ENCODE measurements at regions not wholly inside any gene's neighbourhood (a gene's known extent, or its start where the extent isn't known, plus 50 kb on each side); places are given as distances from the start of the nearest gene placed in this dataset.

- Mint-ChIP-seq H3K4me3 (no peak overlapping the region), H3K27ac (ENCODE audit: unreplicated experiment) (no peak overlapping the region), H3K9me3 (no peaks in the 10 kb centered on the region), H3K4me1 (no peaks in the 10 kb centered on the region), H3K36me3 (ENCODE audit: low read depth) (no peaks in the 10 kb centered on the region), H3K27me3 (ENCODE audit: low read depth) (no peaks in the 10 kb centered on the region)
- DNase-seq (ENCODE audit: low read depth, low spot score) = no peak
- no peak for TF ChIP-seq CTCF (conservative IDR thresholded peaks at IDR 0.05)
Measured at GRCh38 chr10:107800061-107800460, 635.6 kb upstream of the SORCS1 start.

- Mint-ChIP-seq H3K4me3 (no peak overlapping the region), H3K27me3 (ENCODE audit: low read depth) (no peaks in the 10 kb centered on the region), H3K36me3 (ENCODE audit: low read depth) (no peaks in the 10 kb centered on the region), H3K9me3 (peaks cover 14% of the 10 kb centered on the region), H3K4me1 (no peaks in the 10 kb centered on the region), H3K27ac (ENCODE audit: unreplicated experiment) (no peak overlapping the region)
- no peak for TF ChIP-seq CTCF (conservative IDR thresholded peaks at IDR 0.05)
- DNase-seq (ENCODE audit: low read depth, low spot score) = no peak
Measured at GRCh38 chr10:107790271-107790670, 625.8 kb upstream of the SORCS1 start.

DNA sequence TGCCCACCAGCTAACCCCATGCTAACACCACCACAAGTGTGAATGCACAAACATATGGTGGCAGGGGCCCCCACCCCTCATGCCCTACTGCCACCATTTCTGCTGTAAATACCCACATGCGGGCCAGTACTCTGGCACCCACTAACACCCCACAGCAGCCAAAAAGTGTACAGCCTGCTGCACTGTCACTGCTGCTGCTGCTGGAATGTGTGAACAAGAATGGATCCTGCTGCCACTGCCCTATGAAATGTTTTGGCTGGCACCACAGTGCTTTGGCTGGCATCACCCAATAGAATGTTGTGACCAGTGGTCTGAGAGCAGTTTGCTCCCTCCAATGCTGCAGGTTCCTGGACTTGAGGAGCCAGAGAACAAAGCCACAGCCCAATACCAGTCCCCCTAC is 606.6 kb upstream of the SORCS1 start:
- peaks cover 10% of the 10 kb centered on the region for H3K9me3 Mint-ChIP-seq
- no peaks in the 10 kb centered on the region for H3K27me3 Mint-ChIP-seq (ENCODE audit: low read depth)
- H3K4me3 Mint-ChIP-seq = no peak overlapping the region
- no peak for TF ChIP-seq CTCF (conservative IDR thresholded peaks at IDR 0.05)
- DNase-seq (ENCODE audit: low read depth, low spot score) = no peak
- no peak overlapping the region for H3K27ac Mint-ChIP-seq (ENCODE audit: unreplicated experiment)
- peaks cover 2% of the 10 kb centered on the region for H3K36me3 Mint-ChIP-seq (ENCODE audit: low read depth)
- H3K4me1 Mint-ChIP-seq = no peaks in the 10 kb centered on the region

DNA sequence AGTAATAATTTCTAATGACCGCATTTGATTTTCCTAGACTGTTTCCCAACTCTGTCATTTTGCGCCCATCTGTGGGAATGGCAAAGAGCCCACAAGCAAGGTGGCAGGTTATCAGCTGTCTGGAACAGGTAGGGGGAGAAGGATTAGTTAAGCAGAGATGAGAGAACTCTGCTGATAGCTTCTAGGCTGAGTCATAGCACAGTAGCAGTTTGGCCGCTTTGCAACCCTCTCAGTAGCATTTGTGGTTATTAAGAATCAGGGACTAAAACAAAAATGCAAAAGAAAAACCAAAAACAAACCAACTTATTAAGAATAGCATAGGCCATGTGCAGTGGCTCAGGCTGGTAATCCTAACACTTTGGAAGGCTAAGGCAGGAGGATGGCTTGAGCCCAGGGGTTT is 602.7 kb upstream of the SORCS1 start:
- DNase-seq (ENCODE audit: low read depth, low spot score) = no peak
- peaks cover 3% of the 10 kb centered on the region for H3K9me3 Mint-ChIP-seq
- no peaks in the 10 kb centered on the region for H3K4me1 Mint-ChIP-seq
- no peak overlapping the region for H3K4me3 Mint-ChIP-seq
- no peaks in the 10 kb centered on the region for H3K27me3 Mint-ChIP-seq (ENCODE audit: low read depth)
- H3K27ac Mint-ChIP-seq (ENCODE audit: unreplicated experiment) = no peak overlapping the region
- no peak for TF ChIP-seq CTCF (conservative IDR thresholded peaks at IDR 0.05)
- H3K36me3 Mint-ChIP-seq (ENCODE audit: low read depth) = no peaks in the 10 kb centered on the region

DNA sequence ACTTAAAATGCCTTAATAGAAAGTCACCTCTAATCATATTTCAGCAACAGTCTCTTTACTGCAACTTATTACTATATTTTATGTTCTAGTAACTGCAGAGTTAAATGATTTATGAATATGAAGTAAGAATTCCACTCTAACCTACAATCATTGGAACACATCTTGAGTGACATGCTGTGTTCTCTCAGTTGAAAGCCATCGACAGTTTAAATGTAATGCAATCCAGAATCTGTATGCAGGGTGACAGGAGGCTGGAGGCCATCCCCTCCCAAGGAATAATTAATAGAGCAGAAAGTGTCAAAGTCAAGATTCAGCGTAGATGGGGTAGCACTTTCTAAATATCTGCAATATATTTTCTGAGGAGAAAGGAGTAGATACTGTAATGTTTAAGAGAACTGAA is 590.3 kb upstream of the SORCS1 start:
- H3K4me1 Mint-ChIP-seq = no peaks in the 10 kb centered on the region
- no peak for TF ChIP-seq CTCF (conservative IDR thresholded peaks at IDR 0.05)

DNA sequence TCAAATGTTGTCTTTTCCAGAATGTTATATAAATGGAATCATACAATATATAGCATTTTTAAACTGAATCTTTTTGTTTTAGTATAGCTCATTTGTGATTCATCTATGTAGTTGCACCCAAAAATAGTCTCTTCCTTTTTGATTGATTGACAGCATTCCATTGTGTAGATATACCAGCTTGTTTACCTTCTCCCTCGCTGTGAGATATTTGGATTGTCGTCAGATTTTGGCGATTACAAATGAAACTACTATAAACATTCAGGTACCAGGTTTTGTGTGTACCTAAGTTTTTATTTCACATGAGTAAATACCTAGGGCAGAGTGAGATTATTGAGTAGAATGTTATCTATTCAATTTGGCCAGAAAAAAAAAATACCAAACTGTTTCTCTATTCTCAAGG is 584.7 kb upstream of the SORCS1 start:
- no peaks in the 10 kb centered on the region for H3K4me1 Mint-ChIP-seq
- no peak for TF ChIP-seq CTCF (conservative IDR thresholded peaks at IDR 0.05)
- no peaks in the 10 kb centered on the region for H3K9me3 Mint-ChIP-seq
- no peaks in the 10 kb centered on the region for H3K27me3 Mint-ChIP-seq (ENCODE audit: low read depth)
- no peak overlapping the region for H3K27ac Mint-ChIP-seq (ENCODE audit: unreplicated experiment)
- no peak for DNase-seq (ENCODE audit: low read depth, low spot score)
- no peak overlapping the region for H3K4me3 Mint-ChIP-seq
- H3K36me3 Mint-ChIP-seq (ENCODE audit: low read depth) = no peaks in the 10 kb centered on the region

More for the DNA sequence above, 590.3 kb upstream of the SORCS1 start:
- no peak overlapping the region for H3K4me3 Mint-ChIP-seq
- H3K36me3 Mint-ChIP-seq (ENCODE audit: low read depth) = no peaks in the 10 kb centered on the region
- H3K27ac Mint-ChIP-seq (ENCODE audit: unreplicated experiment) = no peak overlapping the region
- H3K9me3 Mint-ChIP-seq = no peaks in the 10 kb centered on the region
- H3K27me3 Mint-ChIP-seq (ENCODE audit: low read depth) = no peaks in the 10 kb centered on the region
- no peak for DNase-seq (ENCODE audit: low read depth, low spot score)

Data from neural crest cell (in vitro differentiated cells).